ENCODE measurements at regions not wholly inside any gene's neighbourhood (a gene's known extent, or its start where the extent isn't known, plus 50 kb on each side); places are given as distances from the start of the nearest gene placed in this dataset.

DNA sequence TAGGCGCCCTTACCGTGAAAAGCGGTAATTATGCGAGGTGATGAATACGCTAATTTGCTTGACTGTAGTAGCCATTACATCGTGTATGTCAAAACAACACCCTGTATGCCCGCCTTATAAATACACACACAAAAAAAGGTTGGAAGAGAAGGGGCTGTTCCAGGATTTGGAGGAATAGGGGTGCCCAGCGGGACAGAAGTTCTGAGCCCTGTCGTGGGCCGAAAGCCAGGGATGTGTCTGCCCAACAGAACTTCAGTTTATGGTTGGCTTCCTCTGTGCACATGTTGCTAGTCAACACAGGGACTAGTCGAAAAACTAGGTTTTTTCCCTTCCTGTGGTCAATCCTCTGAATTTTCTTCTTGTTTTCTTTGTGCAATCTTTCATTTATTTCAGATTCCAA lies 182.5 kb downstream of the ACKR3 start:
- BruUV-seq (replicated peaks) = no TSS peak
- no peak for TF ChIP-seq ETV1 (tag; conservative IDR thresholded peaks at IDR 0.05; ENCODE audit: low read depth)
- POLR2A ChIA-PET = interaction anchor here (0.8 kb wide), 1 partner anchor 603 kb away, joined by 5 read pairs; no protein-coding TSS in a partner anchor
- Histone ChIP-seq H3K9me3 (replicated peaks; ENCODE audit: control insufficient read depth, insufficient read depth, low read depth, low read length) (no peaks in the 10 kb centered on the region), H3K27ac (ENCODE audit: extremely low read depth, low read depth, low read length) (no peak overlapping the region), H3K4me2 (ENCODE audit: insufficient read depth, low read length) (no peak overlapping the region), H3K4me1 (replicated peaks in 1 of 2; ENCODE audit: control insufficient read depth in 2 of 2, insufficient read depth in 2 of 2, low read length in 2 of 2) (no peaks in the 10 kb centered on the region), H3K9ac (ENCODE audit: insufficient read depth in 1 of 2, low read depth in 2 of 2, low read length in 2 of 2) (no peak overlapping the region), H3K4me3 (no peak overlapping the region), H4K20me1 (replicated peaks; ENCODE audit: control insufficient read depth, insufficient read depth, low read length) (peaks cover 7% of the 10 kb centered on the region; the same call in 1 of the 2 replicates), H2AFZ (ENCODE audit: low read depth, low read length) (no peak overlapping the region), H3K9me1 (ENCODE audit: control insufficient read depth, insufficient read depth, low read length) (no peaks in the 10 kb centered on the region), H3K79me2 (ENCODE audit: control insufficient read depth, insufficient read depth, low read length) (no peaks in the 10 kb centered on the region), H3K36me3 (ENCODE audit: control insufficient read depth, insufficient read depth, low read length) (no peaks in the 10 kb centered on the region), H3K27me3 (ENCODE audit: control insufficient read depth in 2 of 2, insufficient read depth in 2 of 2, low read length in 2 of 2) (peaks cover 0 to 22% of the 10 kb centered on the region in 2 experiments; a peak in 1 of 5 replicates)
- ATAC-seq (no peak), FAIRE-seq (no peak), DNase-seq (ENCODE audit: extremely low read depth in 1 of 4, low spot score in 3 of 4) (no peak)
- intact Hi-C loops (cut with micrococcal nuclease) = no loop called here
- WGBS (ENCODE audit: insufficient coverage, low coverage, missing lambda C conversion rate) = 0% methylated on average over 11 of the region's 11 CpGs
- CTCF ChIA-PET (ENCODE audit: low intra/inter-chr PET ratio) = no interaction called here
- in situ Hi-C loops (cut with MboI) = no loop called here

DNA sequence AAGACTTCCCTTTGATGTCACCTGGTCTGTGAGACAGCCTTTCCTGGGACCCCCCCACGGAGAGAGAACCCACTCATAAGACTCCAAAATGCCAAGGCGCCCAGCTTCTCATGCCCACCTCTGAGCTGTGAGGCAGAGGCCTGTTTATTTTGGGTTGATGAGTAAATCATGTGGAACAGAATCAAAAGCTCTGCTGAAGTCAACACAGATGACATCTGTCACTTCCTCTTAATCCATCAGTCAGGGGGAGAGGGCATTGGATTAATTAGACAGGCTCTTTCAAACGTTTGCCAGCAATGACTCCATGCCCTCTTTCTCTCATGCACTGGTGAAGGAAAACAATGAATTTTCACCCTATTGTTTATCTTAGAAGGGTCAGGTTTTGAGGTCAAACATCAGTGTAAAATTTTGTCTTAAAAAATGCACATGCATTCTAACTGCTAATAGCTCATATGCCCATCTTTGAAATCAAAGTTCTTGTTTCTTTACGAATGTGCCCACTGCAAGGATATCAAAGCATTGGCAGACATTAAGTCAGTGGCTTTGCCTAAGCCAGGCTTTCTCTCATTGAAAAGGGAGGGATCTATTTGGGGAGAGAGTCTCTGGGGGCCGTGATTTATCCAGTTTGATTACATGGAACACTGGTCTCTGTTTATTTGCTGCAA lies 184.1 kb downstream of the ACKR3 start:
- in situ Hi-C loops (cut with MboI) = no loop called here
- BruUV-seq (replicated peaks) = no TSS peak
- Histone ChIP-seq H3K79me2 (ENCODE audit: control insufficient read depth, insufficient read depth, low read length) (no peaks in the 10 kb centered on the region), H4K20me1 (replicated peaks; ENCODE audit: control insufficient read depth, insufficient read depth, low read length) (no peaks in the 10 kb centered on the region), H3K4me2 (ENCODE audit: insufficient read depth, low read length) (no peak overlapping the region), H3K9me3 (replicated peaks; ENCODE audit: control insufficient read depth, insufficient read depth, low read depth, low read length) (no peaks in the 10 kb centered on the region), H3K9me1 (ENCODE audit: control insufficient read depth, insufficient read depth, low read length) (no peaks in the 10 kb centered on the region), H3K27me3 (ENCODE audit: control insufficient read depth in 2 of 2, insufficient read depth in 2 of 2, low read length in 2 of 2) (peaks cover 0 to 17% of the 10 kb centered on the region in 2 experiments; a peak in 1 of 5 replicates), H3K36me3 (ENCODE audit: control insufficient read depth, insufficient read depth, low read length) (no peaks in the 10 kb centered on the region), H3K27ac (ENCODE audit: extremely low read depth, low read depth, low read length) (no peak overlapping the region), H3K4me1 (replicated peaks in 1 of 2; ENCODE audit: control insufficient read depth in 2 of 2, insufficient read depth in 2 of 2, low read length in 2 of 2) (no peaks in the 10 kb centered on the region), H2AFZ (ENCODE audit: low read depth, low read length) (no peak overlapping the region), H3K4me3 (no peak overlapping the region), H3K9ac (ENCODE audit: insufficient read depth in 1 of 2, low read depth in 2 of 2, low read length in 2 of 2) (no peak overlapping the region)
- 0% methylated on average over 5 of the region's 5 CpGs for WGBS (ENCODE audit: insufficient coverage, low coverage, missing lambda C conversion rate)
- intact Hi-C loops (cut with micrococcal nuclease) = no loop called here
- DNase-seq (ENCODE audit: extremely low read depth in 1 of 4, low spot score in 3 of 4) (no peak), FAIRE-seq (no peak), ATAC-seq (no peak)
- POLR2A ChIA-PET = interaction anchor here (0.6 kb wide), 1 partner anchor 181 kb away, joined by 3 read pairs; no protein-coding TSS in a partner anchor
- CTCF ChIA-PET (ENCODE audit: low intra/inter-chr PET ratio) = no interaction called here
- TF ChIP-seq, protein P1, sequence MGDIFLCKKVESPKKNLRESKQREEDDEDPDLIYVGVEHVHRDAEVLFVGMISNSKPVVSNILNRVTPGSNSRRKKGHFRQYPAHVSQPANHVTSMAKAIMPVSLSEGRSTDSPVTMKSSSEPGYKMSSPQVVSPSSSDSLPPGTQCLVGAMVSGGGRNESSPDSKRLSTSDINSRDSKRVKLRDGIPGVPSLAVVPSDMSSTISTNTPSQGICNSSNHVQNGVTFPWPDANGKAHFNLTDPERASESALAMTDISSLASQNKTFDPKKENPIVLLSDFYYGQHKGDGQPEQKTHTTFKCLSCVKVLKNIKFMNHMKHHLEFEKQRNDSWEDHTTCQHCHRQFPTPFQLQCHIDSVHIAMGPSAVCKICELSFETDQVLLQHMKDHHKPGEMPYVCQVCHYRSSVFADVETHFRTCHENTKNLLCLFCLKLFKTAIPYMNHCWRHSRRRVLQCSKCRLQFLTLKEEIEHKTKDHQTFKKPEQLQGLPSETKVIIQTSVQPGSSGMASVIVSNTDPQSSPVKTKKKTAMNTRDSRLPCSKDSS (IDR thresholded peaks at IDR 0.05; ENCODE audit: low read depth, partially characterized antibody) = no peak
- TF ChIP-seq MAFF (IDR thresholded peaks at IDR 0.05; ENCODE audit: low read length) = no peak
- no peak for TF ChIP-seq SMAD2 (IDR thresholded peaks at IDR 0.05; ENCODE audit: low read depth, low read length)
- no peak for TF ChIP-seq PHB (CRISPR knock-in tag; IDR thresholded peaks at IDR 0.05)
- TF ChIP-seq, protein P2, sequence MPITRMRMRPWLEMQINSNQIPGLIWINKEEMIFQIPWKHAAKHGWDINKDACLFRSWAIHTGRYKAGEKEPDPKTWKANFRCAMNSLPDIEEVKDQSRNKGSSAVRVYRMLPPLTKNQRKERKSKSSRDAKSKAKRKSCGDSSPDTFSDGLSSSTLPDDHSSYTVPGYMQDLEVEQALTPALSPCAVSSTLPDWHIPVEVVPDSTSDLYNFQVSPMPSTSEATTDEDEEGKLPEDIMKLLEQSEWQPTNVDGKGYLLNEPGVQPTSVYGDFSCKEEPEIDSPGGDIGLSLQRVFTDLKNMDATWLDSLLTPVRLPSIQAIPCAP (CRISPR knock-in tag; IDR thresholded peaks at IDR 0.05; ENCODE audit: borderline replicate concordance) = no peak
- TF ChIP-seq, protein P3, sequence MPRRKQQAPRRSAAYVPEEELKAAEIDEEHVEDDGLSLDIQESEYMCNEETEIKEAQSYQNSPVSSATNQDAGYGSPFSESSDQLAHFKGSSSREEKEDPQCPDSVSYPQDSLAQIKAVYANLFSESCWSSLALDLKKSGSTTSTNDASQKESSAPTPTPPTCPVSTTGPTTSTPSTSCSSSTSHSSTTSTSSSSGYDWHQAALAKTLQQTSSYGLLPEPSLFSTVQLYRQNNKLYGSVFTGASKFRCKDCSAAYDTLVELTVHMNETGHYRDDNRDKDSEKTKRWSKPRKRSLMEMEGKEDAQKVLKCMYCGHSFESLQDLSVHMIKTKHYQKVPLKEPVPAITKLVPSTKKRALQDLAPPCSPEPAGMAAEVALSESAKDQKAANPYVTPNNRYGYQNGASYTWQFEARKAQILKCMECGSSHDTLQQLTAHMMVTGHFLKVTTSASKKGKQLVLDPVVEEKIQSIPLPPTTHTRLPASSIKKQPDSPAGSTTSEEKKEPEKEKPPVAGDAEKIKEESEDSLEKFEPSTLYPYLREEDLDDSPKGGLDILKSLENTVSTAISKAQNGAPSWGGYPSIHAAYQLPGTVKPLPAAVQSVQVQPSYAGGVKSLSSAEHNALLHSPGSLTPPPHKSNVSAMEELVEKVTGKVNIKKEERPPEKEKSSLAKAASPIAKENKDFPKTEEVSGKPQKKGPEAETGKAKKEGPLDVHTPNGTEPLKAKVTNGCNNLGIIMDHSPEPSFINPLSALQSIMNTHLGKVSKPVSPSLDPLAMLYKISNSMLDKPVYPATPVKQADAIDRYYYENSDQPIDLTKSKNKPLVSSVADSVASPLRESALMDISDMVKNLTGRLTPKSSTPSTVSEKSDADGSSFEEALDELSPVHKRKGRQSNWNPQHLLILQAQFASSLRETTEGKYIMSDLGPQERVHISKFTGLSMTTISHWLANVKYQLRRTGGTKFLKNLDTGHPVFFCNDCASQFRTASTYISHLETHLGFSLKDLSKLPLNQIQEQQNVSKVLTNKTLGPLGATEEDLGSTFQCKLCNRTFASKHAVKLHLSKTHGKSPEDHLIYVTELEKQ (CRISPR knock-in tag; IDR thresholded peaks at IDR 0.05) = no peak
- no peak for TF ChIP-seq FOXA1 (IDR thresholded peaks at IDR 0.05; ENCODE audit: borderline replicate concordance)
- no peak for TF ChIP-seq RBM17 (IDR thresholded peaks at IDR 0.05; ENCODE audit: borderline replicate concordance, low read depth, low read length)

Measured in K562 (cell line).